A549 (cell line): ENCODE measurements at regions not wholly inside any gene's neighbourhood (a gene's known extent, or its start where the extent isn't known, plus 50 kb on each side); places are given as distances from the start of the nearest gene placed in this dataset.

Experiments
- ATAC-seq, 2 experiments: fragments of 200-7000 bp in 1 of 2; fragments of >200 bp in 1 of 2; cut with Nextera tagmentation in 1 of 2; cut with Tn5 transposase in 1 of 2; 3 replicates each; pipeline versions ENCODE4 v1.8.0 to v1.9.1; 2018 to 2020; ENCODE audit warnings: mild to moderate bottlenecking in 1 of 2, moderate library complexity in 1 of 2
- CTCF ChIA-PET: fragments of 300-600 bp; sonication (Branson Sonifier 250); formaldehyde crosslinking; extraction: SDS; loops from one replicate; lab custom pipeline; 2021; ENCODE audit warnings: antibody characterized with exemption, inconsistent platforms; lab: Yijun Ruan, JAX
- POLR2A ChIA-PET: fragments of 350-600 bp; formaldehyde crosslinking; extraction: SDS; loops from one replicate; lab custom pipeline; 2021; ENCODE audit warnings: antibody characterized with exemption, inconsistent platforms; lab: Yijun Ruan, JAX
- DNase-seq, 2 experiments: peaks; one replicate each; pipeline versions ENCODE4 v3.0.0 to v3.0.0-alpha.2; 2011 to 2016; ENCODE audit warnings: low read depth in 1 of 2, low spot score in 1 of 2
- FAIRE-seq: peaks from 2 replicates; lab custom pipeline; 2011; peaks lifted over from hg19 to GRCh38; lab: Jason Lieb, UNC
- H3K27ac ChIP-seq, 2 experiments: fragments of >200 bp; sonication (Bioruptor Twin); formaldehyde crosslinking; 3 replicates each; pipeline ENCODE4 v1.5.1; 2016 to 2017
- H3K4me1 ChIP-seq: fragments of >200 bp; sonication (Bioruptor Twin); formaldehyde crosslinking; 3 replicates; pipeline ENCODE4 v1.6.1; 2016
- H3K4me2 ChIP-seq: fragments of >200 bp; sonication (Bioruptor Twin); formaldehyde crosslinking; 3 replicates; pipeline ENCODE4 v1.6.1; 2016
- H3K4me3 ChIP-seq: fragments of >200 bp; sonication (Bioruptor Twin); formaldehyde crosslinking; 3 replicates; pipeline ENCODE4 v1.5.1; 2016
- H3K9me3 ChIP-seq: fragments of >200 bp; sonication (Bioruptor Twin); formaldehyde crosslinking; 3 replicates; pipeline ENCODE4 v1.6.1; 2016
- BHLHE40 ChIP-seq: IDR thresholded peaks from 2 replicates; pipeline ENCODE4 v1.6.1; 2012; ENCODE audit warnings: low read depth, low read length, inconsistent platforms
- CEBPB ChIP-seq, 2 experiments: fragments of >200 bp in 1 of 2; sonication (Bioruptor Twin) in 1 of 2; formaldehyde crosslinking in 1 of 2; IDR thresholded peaks; 2 replicates each; pipeline ENCODE4 v1.6.1; 2012 to 2016
- CTCF ChIP-seq: fragments of >200 bp; sonication (Bioruptor Twin); formaldehyde crosslinking; IDR thresholded peaks from 3 replicates; pipeline ENCODE4 v1.5.1; 2016
- EHF ChIP-seq: fragments of 250-450 bp; sonication (Bioruptor Pico); IDR thresholded peaks from 2 replicates; pipeline ENCODE4 v1.5.0; 2020; ENCODE audit warnings: mild to moderate bottlenecking
- EHMT2 ChIP-seq: fragments of 200-600 bp; sonication (generic); IDR thresholded peaks from 2 replicates; pipeline ENCODE4 v1.6.1; 2016; ENCODE audit warnings: antibody characterized with exemption, low read depth, mild to moderate bottlenecking, moderate library complexity
- FOXS1 ChIP-seq: fragments of 250-450 bp; sonication (Bioruptor Pico); IDR thresholded peaks from 2 replicates; pipeline ENCODE4 v1.5.0; 2020; ENCODE audit warnings: mild to moderate bottlenecking, moderate library complexity
- GATA3 ChIP-seq: IDR thresholded peaks from 2 replicates; pipeline ENCODE4 v1.6.1; 2012; ENCODE audit warnings: borderline replicate concordance
- HEYL ChIP-seq: fragments of 250-450 bp; sonication (Bioruptor Pico); IDR thresholded peaks from 2 replicates; pipeline ENCODE4 v1.8.0; 2021; ENCODE audit warnings: mild to moderate bottlenecking, moderate library complexity
- HMGXB4 ChIP-seq: fragments of 250-450 bp; sonication (Bioruptor Pico); IDR thresholded peaks from 2 replicates; pipeline ENCODE4 v1.5.0; 2021; ENCODE audit warnings: mild to moderate bottlenecking, moderate library complexity, borderline replicate concordance
- HOXB13 ChIP-seq: fragments of 250-450 bp; sonication (Bioruptor Pico); IDR thresholded peaks from 2 replicates; pipeline ENCODE4 v1.5.0; 2020; ENCODE audit warnings: low read depth, mild to moderate bottlenecking, moderate library complexity
- KDM1A ChIP-seq: fragments of 200-600 bp; sonication (generic); IDR thresholded peaks from 2 replicates; pipeline ENCODE4 v1.6.1; 2016; ENCODE audit warnings: low read depth, mild to moderate bottlenecking
- MAFK ChIP-seq: fragments of 450-650 bp; IDR thresholded peaks from 2 replicates; pipeline ENCODE4 v1.6.1; 2014; ENCODE audit not compliant: partially characterized antibody
- NFE2L2 ChIP-seq: fragments of 150-350 bp; conservative IDR thresholded peaks from 2 replicates; pipeline ENCODE4 v1.6.1; 2014; ENCODE audit warnings: low read length
- NR3C1 ChIP-seq: fragments of >200 bp; sonication (Bioruptor Twin); formaldehyde crosslinking; IDR thresholded peaks from 3 replicates; pipeline ENCODE4 v1.6.1; 2017
- PHF8 ChIP-seq: fragments of 200-600 bp; sonication (generic); IDR thresholded peaks from 2 replicates; pipeline ENCODE4 v1.6.1; 2016; ENCODE audit warnings: low read depth, mild to moderate bottlenecking, antibody characterized with exemption, moderate library complexity, borderline replicate concordance
- RAD21 ChIP-seq, 2 experiments: fragments of >200 bp in 1 of 2; sonication (Bioruptor Twin) in 1 of 2; formaldehyde crosslinking in 1 of 2; IDR thresholded peaks in 1 of 2; conservative IDR thresholded peaks in 1 of 2; 2 replicates in 1 of 2; 3 replicates in 1 of 2; pipeline ENCODE4 v1.6.1; 2012 to 2018; ENCODE audit warnings: inconsistent platforms in 1 of 2
- RCOR1 ChIP-seq: fragments of 150-350 bp; IDR thresholded peaks from 2 replicates; pipeline ENCODE4 v1.6.1; 2014; ENCODE audit warnings: antibody characterized with exemption, low read length, low read depth
- TFCP2L1 ChIP-seq: fragments of 250-450 bp; sonication (Bioruptor Pico); IDR thresholded peaks from 2 replicates; pipeline ENCODE4 v1.5.0; 2021; ENCODE audit warnings: mild to moderate bottlenecking
- USF2 ChIP-seq: fragments of 450-650 bp; IDR thresholded peaks from 2 replicates; pipeline ENCODE4 v1.6.1; 2014; ENCODE audit warnings: antibody characterized with exemption
- ZC3H11A ChIP-seq: fragments of 450-650 bp; IDR thresholded peaks from 2 replicates; pipeline ENCODE4 v1.6.1; 2014; ENCODE audit warnings: antibody characterized with exemption, mild to moderate bottlenecking
- ZFP36 ChIP-seq: fragments of 450-650 bp; IDR thresholded peaks from 2 replicates; pipeline ENCODE4 v1.6.1; 2014; ENCODE audit warnings: borderline replicate concordance; ENCODE audit not compliant: partially characterized antibody
- ZNF302 ChIP-seq: fragments of 250-450 bp; sonication (Bioruptor Pico); IDR thresholded peaks from 2 replicates; pipeline ENCODE4 v1.9.0; 2021; ENCODE audit warnings: inconsistent platforms, mild to moderate bottlenecking, moderate library complexity
- WGBS: methylation state at CpG from one replicate; pipeline ENCODE4 v1.1.6; 2017; ENCODE audit errors: missing lambda C conversion rate; 5-methylcytosine and 5-hydroxymethylcytosine counted together

- Histone ChIP-seq H3K4me3 (no peak overlapping the region), H3K4me1 (no peaks in the 10 kb centered on the region), H3K27ac (no peak overlapping the region), H3K9me3 (no peaks in the 10 kb centered on the region; the same call in 2 of the 3 replicates), H3K4me2 (no peak overlapping the region)
- ATAC-seq (no peak), FAIRE-seq (no peak), DNase-seq (no peak)
- POLR2A ChIA-PET: no interaction called here
- TF ChIP-seq KDM1A: no peak
- WGBS: 5% methylated on average over 5 of the region's 5 CpGs
- CTCF ChIA-PET: no interaction called here
Measured at GRCh38 chr20:55582498-55582897, 422.8 kb downstream of the CBLN4 start.

GRCh38 chr20:55581519-55581918, 423.8 kb downstream of the CBLN4 start:
- Histone ChIP-seq H3K9me3 (no peaks in the 10 kb centered on the region; the same call in 2 of the 3 replicates), H3K4me3 (no peak overlapping the region)
- no peak for FAIRE-seq
- no peak for TF ChIP-seq EHMT2
- TF ChIP-seq HMGXB4 (CRISPR knock-in tag): no peak
- TF ChIP-seq CEBPB (IDR thresholded peaks at IDR 0.05): no peak
- no peak for TF ChIP-seq HEYL
- no peak for TF ChIP-seq NFE2L2
- TF ChIP-seq RCOR1: no peak
- TF ChIP-seq EHF: no peak
- no peak for TF ChIP-seq PHF8
- no peak for TF ChIP-seq ZNF302
- TF ChIP-seq BHLHE40: no peak
- TF ChIP-seq TFCP2L1 (CRISPR knock-in tag): no peak
- TF ChIP-seq ZC3H11A: no peak
- TF ChIP-seq USF2: no peak
- TF ChIP-seq NR3C1: no peak
- TF ChIP-seq ZFP36: no peak
- TF ChIP-seq CTCF: no peak
- TF ChIP-seq HOXB13 (CRISPR knock-in tag): no peak
- TF ChIP-seq, all 56 proteins: peak for 0
- Histone ChIP-seq H3K4me1 (no peaks in the 10 kb centered on the region), H3K27ac (no peak overlapping the region), H3K4me2 (no peak overlapping the region)
- DNase-seq (no peak), ATAC-seq (no peak)
- CTCF ChIA-PET: no interaction called here
- POLR2A ChIA-PET: no interaction called here
- WGBS: 22% methylated on average over 4 of the region's 4 CpGs

GRCh38 chr20:55580475-55580874, 424.8 kb downstream of the CBLN4 start:
- no peak for DNase-seq
- 1% methylated on average over 2 of the region's 2 CpGs for WGBS
- Histone ChIP-seq H3K9me3 (no peaks in the 10 kb centered on the region; the same call in 2 of the 3 replicates), H3K27ac (no peak overlapping the region), H3K4me2 (no peak overlapping the region), H3K4me1 (no peaks in the 10 kb centered on the region), H3K4me3 (no peak overlapping the region)
- ChIA-PET POLR2A (no interaction called here), CTCF (no interaction called here)
- no peak for FAIRE-seq
- TF ChIP-seq FOXS1 (CRISPR knock-in tag): no peak
- no peak for TF ChIP-seq RAD21 (conservative IDR thresholded peaks at IDR 0.05 in 1 of 2, IDR thresholded peaks at IDR 0.05 in 1 of 2)
- no peak for TF ChIP-seq ZFP36
- no peak for TF ChIP-seq GATA3
- no peak for TF ChIP-seq MAFK
- no peak for ATAC-seq
